ENCODE measurements at regions not wholly inside any gene's neighbourhood (a gene's known extent, or its start where the extent isn't known, plus 50 kb on each side); places are given as distances from the start of the nearest gene placed in this dataset.
"Not testable (repeated sequence)": the region's sequence is repeated elsewhere in the genome, so short reads cannot be mapped to it uniquely, and the experiment has no call there.

GRCh38 chr6:16902502-16902901 lies 141.2 kb upstream of the ATXN1 start:
- no peak for DNase-seq

- no peak for DNase-seq
These were observed 140.5 kb upstream of the ATXN1 start for GRCh38 chr6:16901782-16902181.

GRCh38 chr6:16901306-16901705 lies 140.0 kb upstream of the ATXN1 start:
- DNase-seq, result no peak

GRCh38 chr6:16898640-16899396 lies 137.6 kb upstream of the ATXN1 start:
- DNase-seq, result no peak

- no peak for DNase-seq
These were observed 136.4 kb upstream of the ATXN1 start for GRCh38 chr6:16897669-16898068.

- DNase-seq, result no peak
These were observed 133.0 kb upstream of the ATXN1 start for GRCh38 chr6:16894301-16894700.

- not testable (repeated sequence) for DNase-seq
These were observed 129.8 kb upstream of the ATXN1 start for GRCh38 chr6:16891110-16891509.

- DNase-seq, result no peak
These were observed 124.3 kb upstream of the ATXN1 start for GRCh38 chr6:16885411-16886160.

- DNase-seq, result no peak
These were observed 123.3 kb upstream of the ATXN1 start for GRCh38 chr6:16884526-16884925.

- no peak for DNase-seq
These were observed 122.2 kb upstream of the ATXN1 start for GRCh38 chr6:16883414-16883813.

- no peak for DNase-seq
These were observed 121.0 kb upstream of the ATXN1 start for GRCh38 chr6:16882230-16882629.

- not testable (repeated sequence) for DNase-seq
These were observed 115.6 kb upstream of the ATXN1 start for GRCh38 chr6:16876852-16877251.

- no peak for DNase-seq
These were observed 114.9 kb upstream of the ATXN1 start for GRCh38 chr6:16876201-16876600.

- no peak for DNase-seq
These were observed 112.4 kb upstream of the ATXN1 start for GRCh38 chr6:16873698-16874097.

GRCh38 chr6:16872543-16873235 lies 111.4 kb upstream of the ATXN1 start:
- no peak for DNase-seq

GRCh38 chr6:16871047-16871446 lies 109.8 kb upstream of the ATXN1 start:
- DNase-seq, result no peak

- DNase-seq, result no peak
These were observed 107.7 kb upstream of the ATXN1 start for GRCh38 chr6:16868968-16869367.

- no peak for DNase-seq
These were observed 96.8 kb upstream of the ATXN1 start for GRCh38 chr6:16857969-16858592.

GRCh38 chr6:16855460-16855859 lies 94.2 kb upstream of the ATXN1 start:
- no peak for DNase-seq

- DNase-seq, result no peak
These were observed 93.7 kb upstream of the ATXN1 start for GRCh38 chr6:16854986-16855385.

GRCh38 chr6:16852671-16853070 lies 91.4 kb upstream of the ATXN1 start:
- no peak for DNase-seq

- DNase-seq, result no peak
These were observed 90.5 kb upstream of the ATXN1 start for GRCh38 chr6:16851758-16852157.

GRCh38 chr6:16851044-16851540 lies 89.8 kb upstream of the ATXN1 start:
- no peak for DNase-seq
